GM21786 (cell line): ENCODE measurements at regions not wholly inside any gene's neighbourhood (a gene's known extent, or its start where the extent isn't known, plus 50 kb on each side); places are given as distances from the start of the nearest gene placed in this dataset.

Experiments used
- ATAC-seq: cut with Tn5 transposase; IDR thresholded peaks from one replicate; pipeline ENCODE4 v1.9.1; 2021; ENCODE audit not compliant: unreplicated experiment

- no peak for ATAC-seq
Measured at GRCh38 chr12:12015073-12015685, 55.6 kb upstream of the BCL2L14 start.

GRCh38 chr12:12016284-12017100 lies 54.2 kb upstream of the BCL2L14 start:
- ATAC-seq: no peak

GRCh38 chr12:12017135-12017581 lies 53.6 kb upstream of the BCL2L14 start:
- no peak for ATAC-seq

- no peak for ATAC-seq
Measured at GRCh38 chr12:12017798-12018197, 52.9 kb upstream of the BCL2L14 start.

- no peak for ATAC-seq
Measured at GRCh38 chr12:12018454-12018853, 52.3 kb upstream of the BCL2L14 start.

GRCh38 chr12:12019881-12020280 lies 50.9 kb upstream of the BCL2L14 start:
- ATAC-seq: no peak

GRCh38 chr12:12020762-12021161 lies 50.0 kb upstream of the BCL2L14 start:
- no peak for ATAC-seq
